Erythroblast (primary cell): ENCODE measurements at regions not wholly inside any gene's neighbourhood (a gene's known extent, or its start where the extent isn't known, plus 50 kb on each side); places are given as distances from the start of the nearest gene placed in this dataset.

Experiments
- DNase-seq, 2 experiments: peaks; one replicate each; lab custom pipeline; 2025; lab: John Stamatoyannopoulos, UW
- GATA1 ChIP-seq: IDR thresholded peaks from 2 replicates; pipeline ENCODE4 v1.6.1; 2011; ENCODE audit warnings: low read depth, mild to moderate bottlenecking, control low read depth, low read length, moderate library complexity
- POLR2A ChIP-seq: IDR thresholded peaks from 2 replicates; pipeline ENCODE4 v1.6.1; 2011; ENCODE audit warnings: mild to moderate bottlenecking, low read length

DNA sequence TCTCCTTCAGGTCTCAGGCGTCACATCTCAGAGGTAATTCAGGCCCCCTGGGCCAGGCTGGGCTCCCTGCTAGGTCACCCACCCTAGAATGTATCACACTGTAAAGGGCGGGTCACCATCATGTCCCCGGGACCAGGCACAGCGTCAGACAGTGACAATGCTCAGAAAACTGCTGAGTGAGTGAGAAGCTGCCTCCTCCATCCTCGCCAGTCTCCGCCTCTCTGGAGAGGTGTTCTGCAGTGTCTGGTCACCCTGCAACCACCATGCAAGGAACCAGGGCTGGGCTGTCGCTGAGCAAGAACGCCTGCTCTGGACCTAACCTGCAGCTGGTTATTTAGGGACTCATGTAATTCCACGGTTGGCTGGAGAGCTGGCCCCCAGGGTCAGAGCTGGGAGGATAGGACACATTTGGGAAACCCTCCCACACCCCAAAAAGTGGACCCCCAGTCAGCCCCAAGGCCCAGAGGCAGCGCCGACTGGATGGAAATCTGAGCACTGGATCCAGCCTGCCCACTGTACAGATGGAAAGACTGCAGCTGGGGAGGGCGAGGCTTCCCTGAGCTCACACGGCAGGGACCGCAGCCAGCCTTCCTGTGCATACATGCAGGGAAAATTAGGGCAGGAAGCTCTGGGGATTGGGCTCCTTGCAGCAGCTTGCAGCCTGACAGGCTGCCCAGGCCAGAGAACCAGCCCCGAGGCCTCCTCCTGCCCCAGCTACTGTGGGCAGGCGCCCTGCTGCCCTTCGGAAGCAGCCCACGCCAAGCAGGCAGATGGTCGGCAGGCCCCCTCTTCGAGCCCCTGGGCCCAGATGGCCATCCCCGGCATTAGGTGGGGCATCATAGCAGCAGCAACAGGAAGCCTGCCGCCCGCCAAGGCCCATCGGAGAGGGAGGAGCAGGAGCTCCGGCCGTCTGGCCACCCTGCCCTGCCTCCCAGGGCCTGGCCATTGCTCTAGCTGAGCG lies 105.4 kb upstream of the ZMIZ1 start:
- TF ChIP-seq GATA1 (no peak), POLR2A (no peak)
- DNase-seq, result no peak

DNA sequence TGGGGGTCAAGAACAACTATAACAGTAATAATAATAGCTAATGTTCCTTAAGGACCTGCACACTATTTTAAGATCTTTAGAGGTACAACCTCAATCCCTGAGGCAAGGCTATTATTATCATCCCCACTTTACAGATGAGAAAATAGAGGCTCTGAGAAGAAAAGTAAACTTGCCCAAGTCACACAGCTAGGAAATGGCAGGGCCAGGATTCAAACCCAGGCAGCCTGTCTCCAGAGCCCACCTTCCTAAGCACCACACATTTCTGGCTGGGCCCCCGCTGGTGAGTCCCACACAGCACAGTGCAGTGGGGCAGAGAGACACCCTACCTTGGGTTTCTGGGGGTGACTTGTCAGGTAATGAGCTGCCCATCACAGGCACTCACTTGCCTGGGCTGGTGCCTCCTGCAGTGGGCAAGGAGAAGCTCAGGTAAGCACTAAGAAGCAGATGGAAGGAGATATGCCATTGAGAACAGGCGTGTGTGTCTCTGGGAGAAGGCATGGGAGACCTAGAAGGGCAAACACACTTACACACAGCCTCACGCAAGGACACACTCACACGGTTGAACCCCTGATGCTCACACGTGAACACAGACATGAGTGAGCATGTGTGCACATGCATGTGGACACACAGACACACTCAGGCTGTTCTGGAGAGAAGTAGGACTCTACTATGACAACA lies 104.4 kb upstream of the ZMIZ1 start:
- DNase-seq, result no peak
- TF ChIP-seq GATA1 (no peak), POLR2A (no peak)

GRCh38 chr10:78964952-78965633 lies 103.7 kb upstream of the ZMIZ1 start:
- TF ChIP-seq GATA1, result no peak
- TF ChIP-seq POLR2A, result no peak
- DNase-seq, result peak; percentile 14 to 29

DNA sequence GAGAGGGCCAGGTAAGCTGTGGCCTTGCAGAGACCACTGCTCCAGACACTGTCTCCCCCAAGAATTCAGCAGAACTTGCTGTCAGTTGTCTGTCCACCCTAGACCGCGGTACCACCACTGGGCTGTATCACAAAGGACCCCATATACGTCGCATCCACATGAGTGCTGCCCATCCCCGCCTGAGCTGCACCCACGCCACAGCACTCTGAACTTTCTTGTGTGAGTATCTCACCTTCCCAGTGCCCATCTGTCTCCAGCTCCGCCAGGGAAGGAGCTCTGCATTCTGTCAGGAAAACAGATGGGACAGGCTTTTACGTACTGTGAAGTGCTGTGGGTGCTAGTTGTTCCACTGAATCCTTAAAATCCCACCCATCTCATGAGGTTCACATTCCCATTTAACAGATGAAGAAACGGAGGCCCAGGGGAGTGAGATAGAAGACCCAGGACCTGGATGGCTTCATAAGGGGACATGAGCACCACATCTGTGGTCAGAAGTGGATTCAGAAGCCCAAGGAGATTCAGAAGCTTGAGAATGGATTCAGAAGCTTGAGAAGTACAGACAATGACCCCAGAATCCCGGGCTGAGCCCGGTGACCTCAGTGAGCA lies 102.5 kb upstream of the ZMIZ1 start:
- DNase-seq, result no peak
- no peak for TF ChIP-seq POLR2A
- TF ChIP-seq GATA1, result no peak

DNA sequence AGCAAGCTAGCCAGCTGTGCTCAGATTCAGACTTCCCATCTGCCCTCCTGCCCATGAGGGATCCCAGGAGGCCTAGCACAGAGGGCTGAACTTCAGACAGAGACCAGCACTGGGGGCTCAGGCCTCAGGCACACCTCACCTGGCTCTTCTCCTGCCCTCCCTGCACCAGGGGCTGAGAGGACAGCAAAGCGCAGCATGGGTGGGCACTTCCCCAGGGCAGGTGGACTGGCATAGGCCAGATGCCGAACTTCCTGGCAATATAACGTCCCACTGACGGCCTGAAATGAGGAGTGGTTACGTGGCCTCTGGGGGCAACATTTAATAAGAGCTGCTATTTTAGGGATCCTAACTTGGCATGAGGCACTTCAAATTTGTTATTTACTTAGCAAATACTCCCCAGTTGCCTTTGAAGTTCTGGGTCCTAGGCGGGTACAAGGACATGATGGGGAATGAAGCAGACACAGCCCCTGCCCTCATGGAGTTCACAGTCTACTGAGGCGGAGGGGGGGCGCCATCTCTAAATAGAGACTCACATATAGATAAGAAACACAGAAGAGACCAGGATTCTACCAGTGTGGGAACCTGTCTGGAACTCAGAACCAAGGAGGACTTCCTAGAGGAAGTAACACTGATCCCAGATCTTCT lies 101.8 kb upstream of the ZMIZ1 start:
- TF ChIP-seq GATA1, result no peak
- TF ChIP-seq POLR2A, result no peak
- no peak for DNase-seq

GRCh38 chr10:78968300-78968942 lies 100.3 kb upstream of the ZMIZ1 start:
- TF ChIP-seq POLR2A (no peak), GATA1 (no peak)
- no peak for DNase-seq

DNA sequence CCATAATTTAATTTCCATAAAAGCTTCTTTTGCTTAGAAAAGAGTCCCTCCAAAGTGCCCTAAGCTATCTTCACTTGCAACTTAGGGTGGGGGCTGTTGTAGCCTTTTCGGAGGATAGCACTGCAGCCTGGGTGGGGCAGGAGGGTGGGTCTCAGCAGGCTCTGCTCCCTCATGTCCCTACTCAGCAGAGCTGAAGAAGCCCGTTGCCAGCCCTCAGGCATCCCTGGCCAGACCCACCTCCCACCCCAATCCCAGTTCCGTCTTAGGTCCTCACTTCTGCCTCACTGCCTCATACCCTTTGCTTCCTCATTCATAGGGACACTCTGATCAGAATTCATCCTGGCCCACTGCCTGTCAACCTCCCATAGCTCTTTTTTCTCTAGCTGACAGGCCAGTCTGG lies 99.8 kb upstream of the ZMIZ1 start:
- TF ChIP-seq GATA1 (no peak), POLR2A (no peak)

DNA sequence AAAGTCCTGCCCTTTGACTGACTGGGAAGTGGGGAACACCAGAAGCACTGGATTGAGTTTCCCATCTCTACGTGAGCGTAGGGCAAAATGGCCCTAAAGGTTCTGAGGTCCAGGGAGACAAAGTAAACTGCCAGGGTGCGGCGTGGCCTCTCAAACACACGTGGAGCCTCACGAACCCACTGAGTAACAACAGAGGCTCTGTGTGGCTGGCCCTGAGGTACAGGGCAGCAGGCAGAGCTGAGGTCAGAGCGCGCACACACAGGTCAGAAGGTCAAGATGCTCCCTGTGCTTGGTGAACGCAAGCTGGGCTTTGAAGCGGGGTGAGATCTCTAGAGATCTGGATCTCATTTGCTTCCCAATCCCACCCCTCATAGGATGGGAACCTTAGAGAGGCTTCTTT lies 99.0 kb upstream of the ZMIZ1 start:
- no peak for DNase-seq
- TF ChIP-seq POLR2A (no peak), GATA1 (no peak)

More for the DNA sequence above, 99.8 kb upstream of the ZMIZ1 start:
- DNase-seq, result peak; percentile 39 to 47

- DNase-seq, result no peak
- TF ChIP-seq GATA1 (no peak), POLR2A (no peak)
Observed at GRCh38 chr10:78970261-78970660, 98.5 kb upstream of the ZMIZ1 start.

DNA sequence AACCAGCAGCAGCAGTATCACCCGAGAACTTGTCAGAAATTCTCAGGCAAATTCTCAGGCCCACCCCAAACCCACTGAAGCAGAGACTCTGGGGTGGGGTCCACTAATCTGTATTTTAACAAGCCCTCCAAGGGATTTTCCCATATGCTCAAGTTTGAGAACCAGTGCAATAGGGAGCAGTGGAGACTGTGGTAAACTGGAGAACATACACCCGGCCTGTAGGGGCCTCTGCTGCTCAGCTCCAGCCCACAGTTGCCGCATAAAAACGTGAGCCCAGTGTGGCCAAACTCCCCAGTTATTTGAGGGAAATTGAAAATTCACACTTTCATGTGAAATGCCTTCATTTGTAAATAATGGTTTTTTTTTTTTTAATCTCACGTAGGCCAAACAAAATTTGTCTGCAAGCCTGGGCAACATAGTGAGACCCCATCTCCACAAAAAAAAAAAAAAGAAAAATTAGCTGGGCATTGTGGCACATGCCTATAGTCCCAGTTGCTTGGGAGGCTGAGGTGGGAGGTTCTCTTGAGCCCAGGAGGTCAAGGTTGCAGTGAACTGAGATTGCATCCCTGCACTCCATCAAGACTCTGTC lies 97.6 kb upstream of the ZMIZ1 start:
- TF ChIP-seq GATA1 (no peak), POLR2A (no peak)
- DNase-seq, result no peak

- DNase-seq, result peak; percentile 49 to 63
Observed at GRCh38 chr10:78972160-78972946, 96.4 kb upstream of the ZMIZ1 start.

More at GRCh38 chr10:78972160-78972946, 96.4 kb upstream of the ZMIZ1 start:
- TF ChIP-seq GATA1 (no peak), POLR2A (no peak)
